H9 (cell line): ENCODE measurements at regions not wholly inside any gene's neighbourhood (a gene's known extent, or its start where the extent isn't known, plus 50 kb on each side); places are given as distances from the start of the nearest gene placed in this dataset.

ENCODE experiments used
- DNase-seq: peaks from one replicate; pipeline ENCODE4 v3.0.0-alpha.2; 2017
- H2AFZ ChIP-seq: one replicate; pipeline ENCODE4 v1.6.1; 2013; ENCODE audit warnings: mild to moderate bottlenecking, low read length, control low read depth, moderate library complexity
- H2AK5ac ChIP-seq: 2 replicates; pipeline ENCODE4 v1.6.1; 2013; ENCODE audit warnings: low read length, control low read depth, mixed read lengths; ENCODE audit not compliant: insufficient read length
- H2BK120ac ChIP-seq: one replicate; pipeline ENCODE4 v1.6.1; 2013; ENCODE audit warnings: low read depth, mild to moderate bottlenecking, low read length, control low read depth, inconsistent platforms; ENCODE audit not compliant: poor library complexity, severe bottlenecking
- H2BK12ac ChIP-seq: 2 replicates; pipeline ENCODE4 v1.6.1; 2013; ENCODE audit warnings: low read length, control low read depth, mixed read lengths, low read depth; ENCODE audit not compliant: insufficient read length
- H2BK15ac ChIP-seq: 2 replicates; pipeline ENCODE4 v1.6.1; 2013; ENCODE audit warnings: low read depth, low read length, control low read depth
- H2BK20ac ChIP-seq: one replicate; pipeline ENCODE4 v1.6.1; 2013; ENCODE audit warnings: low read depth, mild to moderate bottlenecking, low read length, control low read depth, inconsistent platforms; ENCODE audit not compliant: poor library complexity, severe bottlenecking
- H2BK5ac ChIP-seq: 2 replicates; pipeline ENCODE4 v1.6.1; 2013; ENCODE audit warnings: low read length, control low read depth, mixed read lengths; ENCODE audit not compliant: insufficient read length
- H3K14ac ChIP-seq: 2 replicates; pipeline ENCODE4 v1.6.1; 2013; ENCODE audit warnings: low read length, control low read depth; ENCODE audit not compliant: insufficient read depth
- H3K18ac ChIP-seq: 2 replicates; pipeline ENCODE4 v1.6.1; 2013; ENCODE audit warnings: low read depth, mild to moderate bottlenecking, mixed read lengths, low read length, control low read depth; ENCODE audit not compliant: insufficient read length
- H3K23ac ChIP-seq: 2 replicates; pipeline ENCODE4 v1.6.1; 2013; ENCODE audit warnings: low read length, control low read depth, mixed read lengths, low read depth; ENCODE audit not compliant: insufficient read length
- H3K23me2 ChIP-seq: 2 replicates; pipeline ENCODE4 v1.6.1; 2013; ENCODE audit warnings: low read depth, mild to moderate bottlenecking, mixed read lengths, low read length, control low read depth; ENCODE audit not compliant: insufficient read length, poor library complexity, severe bottlenecking
- H3K27ac ChIP-seq: 2 replicates; pipeline ENCODE4 v1.5.1; 2013; ENCODE audit warnings: low read length, control low read depth, mixed read lengths, low read depth; ENCODE audit not compliant: insufficient read length
- H3K27me3 ChIP-seq: 2 replicates; pipeline ENCODE4 v1.6.1; 2013; ENCODE audit warnings: low read length, control low read depth, inconsistent platforms; ENCODE audit not compliant: insufficient read depth
- H3K4ac ChIP-seq: 2 replicates; pipeline ENCODE4 v1.6.1; 2013; ENCODE audit warnings: low read depth, mild to moderate bottlenecking, control low read depth, inconsistent platforms, low read length, moderate library complexity
- H3K4me1 ChIP-seq: 2 replicates; pipeline ENCODE4 v1.6.1; 2013; ENCODE audit warnings: low read length, control low read depth, inconsistent platforms; ENCODE audit not compliant: insufficient read depth
- H3K4me2 ChIP-seq: 2 replicates; pipeline ENCODE4 v1.6.1; 2013; ENCODE audit warnings: low read length, control low read depth, mixed read lengths; ENCODE audit not compliant: insufficient read length, insufficient read depth
- H3K56ac ChIP-seq: 2 replicates; pipeline ENCODE4 v1.6.1; 2013; ENCODE audit warnings: low read depth, mild to moderate bottlenecking, mixed read lengths, low read length, control low read depth; ENCODE audit not compliant: insufficient read length
- H3K79me1 ChIP-seq: 2 replicates; pipeline ENCODE4 v1.6.1; 2013; ENCODE audit warnings: low read depth, mild to moderate bottlenecking, moderate library complexity, low read length, control low read depth, inconsistent platforms; ENCODE audit not compliant: insufficient read depth, poor library complexity, severe bottlenecking
- H3K79me2 ChIP-seq: 2 replicates; pipeline ENCODE4 v1.6.1; 2013; ENCODE audit warnings: low read length, control low read depth, inconsistent platforms; ENCODE audit not compliant: insufficient read depth
- H3K9ac ChIP-seq: 2 replicates; pipeline ENCODE4 v1.6.1; 2013; ENCODE audit warnings: low read length, control low read depth, mixed read lengths; ENCODE audit not compliant: insufficient read length; ENCODE audit errors: extremely low read depth
- H3K9me3 ChIP-seq: one replicate; pipeline ENCODE4 v1.6.1; 2013; ENCODE audit warnings: low read depth, low read length, inconsistent platforms; ENCODE audit not compliant: control insufficient read depth
- H3T11ph ChIP-seq: one replicate; pipeline ENCODE4 v1.6.1; 2013; ENCODE audit warnings: mild to moderate bottlenecking, low read length, control low read depth, inconsistent platforms
- H4K20me1 ChIP-seq: one replicate; pipeline ENCODE4 v1.6.1; 2013; ENCODE audit not compliant: control insufficient read depth, insufficient read length, insufficient read depth
- H4K5ac ChIP-seq: 2 replicates; pipeline ENCODE4 v1.6.1; 2013; ENCODE audit warnings: low read depth, mild to moderate bottlenecking, mixed read lengths, low read length, control low read depth; ENCODE audit not compliant: insufficient read length
- H4K8ac ChIP-seq: replicated peaks from 2 replicates; pipeline ENCODE4 v1.6.1; 2013; ENCODE audit warnings: low read length, control low read depth, mixed read lengths, low read depth; ENCODE audit not compliant: insufficient read length
- H4K91ac ChIP-seq: 2 replicates; pipeline ENCODE4 v1.6.1; 2013; ENCODE audit warnings: low read depth, mild to moderate bottlenecking, moderate library complexity, mixed read lengths, low read length, control low read depth; ENCODE audit not compliant: insufficient read length
- H3K27ac Mint-ChIP-seq, 3 experiments: 2 replicates in 2 of 3; 3 replicates in 1 of 3; pipeline ENCODE4 v1.8.0; 2020 to 2021; ENCODE audit warnings: mixed read lengths in 3 of 3, mild to moderate bottlenecking in 1 of 3, moderate library complexity in 1 of 3
- H3K27me3 Mint-ChIP-seq: 2 replicates; pipeline ENCODE4 v1.8.0; 2021; ENCODE audit warnings: low read depth, mild to moderate bottlenecking, moderate library complexity, mixed read lengths
- H3K36me3 Mint-ChIP-seq, 3 experiments: 2 replicates in 2 of 3; 3 replicates in 1 of 3; pipeline ENCODE4 v1.8.0; 2020 to 2021; ENCODE audit warnings: low read depth in 3 of 3, mixed read lengths in 3 of 3; ENCODE audit not compliant: insufficient read depth in 1 of 3
- H3K4me1 Mint-ChIP-seq, 2 experiments: 2 replicates each; pipeline ENCODE4 v1.8.0; 2020; ENCODE audit warnings: mixed read lengths in 2 of 2
- H3K4me3 Mint-ChIP-seq, 2 experiments: 2 replicates in 1 of 2; 3 replicates in 1 of 2; pipeline ENCODE4 v1.8.0; 2020 to 2021; ENCODE audit warnings: mild to moderate bottlenecking in 2 of 2, mixed read lengths in 2 of 2, moderate library complexity in 1 of 2
- H3K9me3 Mint-ChIP-seq, 2 experiments: 2 replicates in 1 of 2; 3 replicates in 1 of 2; pipeline ENCODE4 v1.8.0; 2020; ENCODE audit warnings: mild to moderate bottlenecking in 2 of 2, mixed read lengths in 2 of 2, moderate library complexity in 1 of 2
- CTCF ChIP-seq: fragments of 200-600 bp; sonication (generic); conservative IDR thresholded peaks from 3 replicates; pipeline ENCODE4 v1.8.0; 2021; ENCODE audit warnings: antibody characterized with exemption, mild to moderate bottlenecking
- WGBS: extraction: QIAGEN DNeasy Blood & Tissue Kit; methylation state at CpG from one replicate; pipeline ENCODE4 v1.1.7; 2013; ENCODE audit warnings: missing lambda C conversion rate, low lambda C conversion rate, mixed read lengths; ENCODE audit not compliant: insufficient read length; ENCODE audit errors: extremely low coverage; 5-methylcytosine and 5-hydroxymethylcytosine counted together

- H2BK12ac ChIP-seq, result no peak overlapping the region
- no peaks in the 10 kb centered on the region for H3K4me1 ChIP-seq
- H3K4me2 ChIP-seq, result no peak overlapping the region
- no peak overlapping the region for H3K4ac ChIP-seq
- no peak overlapping the region for H3T11ph ChIP-seq
- H3K27ac ChIP-seq, result no peak overlapping the region
- no peaks in the 10 kb centered on the region for H4K20me1 ChIP-seq
- Mint-ChIP-seq H3K4me3 (no peak overlapping the region; a peak in 1 of 5 replicates), H3K9me3 (peaks cover 16 to 20% of the 10 kb centered on the region in 2 experiments), H3K4me1 (no peaks in the 10 kb centered on the region), H3K27ac (no peak overlapping the region), H3K36me3 (peaks cover 9 to 18% (median 11%) of the 10 kb centered on the region in 3 experiments), H3K27me3 (no peaks in the 10 kb centered on the region)
- no peak overlapping the region for H2BK120ac ChIP-seq
- no peak overlapping the region for H3K14ac ChIP-seq
- H2AFZ ChIP-seq, result no peak overlapping the region
- no peak overlapping the region for H2BK20ac ChIP-seq
- H3K56ac ChIP-seq, result no peak overlapping the region
- H2BK15ac ChIP-seq, result no peak overlapping the region
- H4K8ac ChIP-seq, result no peak overlapping the region
- H3K79me1 ChIP-seq, result no peaks in the 10 kb centered on the region
- no CpG with 5 or more reads among the region's 2 CpGs for WGBS
- TF ChIP-seq CTCF, result no peak
- H3K23me2 ChIP-seq, result no peaks in the 10 kb centered on the region
- no peaks in the 10 kb centered on the region for H3K79me2 ChIP-seq
- no peak overlapping the region for H2BK5ac ChIP-seq
- no peak overlapping the region for H4K91ac ChIP-seq
- H4K5ac ChIP-seq, result no peak overlapping the region
- H2AK5ac ChIP-seq, result no peak overlapping the region
- no peaks in the 10 kb centered on the region for H3K27me3 ChIP-seq
- H3K23ac ChIP-seq, result no peak overlapping the region
- no peaks in the 10 kb centered on the region for H3K9me3 ChIP-seq
- no peak for DNase-seq
- no peak overlapping the region for H3K9ac ChIP-seq
- no peak overlapping the region for H3K18ac ChIP-seq
Observed at GRCh38 chr4:162912482-162912881, 254.2 kb downstream of the NAF1 start.
